Ascending aorta (tissue), 2 donors: ENCODE measurements at regions not wholly inside any gene's neighbourhood (a gene's known extent, or its start where the extent isn't known, plus 50 kb on each side); places are given as distances from the start of the nearest gene placed in this dataset.
"Not testable (repeated sequence)": the region's sequence is repeated elsewhere in the genome, so short reads cannot be mapped to it uniquely, and the experiment has no call there.

Experiments used
- DNase-seq, 2 donors: peaks; one replicate each; pipeline ENCODE4 v3.0.0-alpha.2; 2019; ENCODE audit warnings: low spot score in 2 of 2
- H3K27ac ChIP-seq, 2 donors: fragments of 200-600 bp; sonication (generic); one replicate each; pipeline ENCODE4 v1.5.1; 2016 to 2017; ENCODE audit warnings: mild to moderate bottlenecking in 1 of 2
- H3K27me3 ChIP-seq: fragments of 200-600 bp; sonication (generic); one replicate; pipeline ENCODE4 v1.5.1; 2017
- H3K36me3 ChIP-seq, 2 donors: fragments of 200-600 bp; sonication (generic); one replicate each; pipeline ENCODE4 v1.5.1; 2016
- H3K4me1 ChIP-seq, 2 donors: fragments of 200-600 bp; sonication (generic); one replicate each; pipeline ENCODE4 v1.5.1; 2016 to 2017; ENCODE audit warnings: mild to moderate bottlenecking in 1 of 2
- H3K4me3 ChIP-seq, 2 donors: fragments of 200-600 bp; sonication (generic); one replicate each; pipeline ENCODE4 v1.5.1; 2016 to 2017; ENCODE audit warnings: mild to moderate bottlenecking in 1 of 2
- H3K9me3 ChIP-seq, 2 donors: fragments of 200-600 bp; sonication (generic); one replicate each; pipeline ENCODE4 v1.5.1; 2016
- CTCF ChIP-seq, 3 experiments: fragments of 200-600 bp in 2 of 3; fragments of 450-650 bp in 1 of 3; sonication (generic) in 2 of 3; IDR thresholded peaks; one replicate each; pipeline ENCODE4 v1.5.1; 2016 to 2019; ENCODE audit warnings: antibody characterized with exemption in 3 of 3, mild to moderate bottlenecking in 1 of 3, moderate library complexity in 1 of 3
- intact Hi-C: fragments of 100-400 bp; cut with DNase I; formaldehyde crosslinking; loops from one replicate; pipeline ENCODE4 v1.15.1; 2023

GRCh38 chr4:188346171-188346809 is 207.0 kb downstream of the TRIML1 start:
- H3K9me3 ChIP-seq = no peaks in the 10 kb centered on the region
- no peak overlapping the region for H3K27ac ChIP-seq
- no peaks in the 10 kb centered on the region for H3K4me1 ChIP-seq
- H3K27me3 ChIP-seq = no peaks in the 10 kb centered on the region
- no peak for TF ChIP-seq CTCF (IDR thresholded peaks at IDR 0.05)
- H3K36me3 ChIP-seq = no peaks in the 10 kb centered on the region
- intact Hi-C loops = no loop called here
- no peak for DNase-seq
- H3K4me3 ChIP-seq = no peak overlapping the region

GRCh38 chr4:188347339-188347738 is 208.1 kb downstream of the TRIML1 start:
- no peaks in the 10 kb centered on the region for H3K9me3 ChIP-seq
- no peaks in the 10 kb centered on the region for H3K4me1 ChIP-seq
- H3K4me3 ChIP-seq = no peak overlapping the region
- no peaks in the 10 kb centered on the region for H3K36me3 ChIP-seq
- DNase-seq = no peak
- no peaks in the 10 kb centered on the region for H3K27me3 ChIP-seq
- no peak overlapping the region for H3K27ac ChIP-seq
- intact Hi-C loops = no loop called here
- TF ChIP-seq CTCF (IDR thresholded peaks at IDR 0.05) = no peak

GRCh38 chr4:188349569-188349968 is 210.3 kb downstream of the TRIML1 start:
- H3K36me3 ChIP-seq, H3K27me3 ChIP-seq, H3K4me1 ChIP-seq, H3K4me3 ChIP-seq, intact Hi-C loops, H3K9me3 ChIP-seq, DNase-seq, H3K27ac ChIP-seq: not testable (repeated sequence)

GRCh38 chr4:188363196-188363595 is 224.0 kb downstream of the TRIML1 start:
- no peaks in the 10 kb centered on the region for H3K36me3 ChIP-seq
- no peak for TF ChIP-seq CTCF (IDR thresholded peaks at IDR 0.05)
- no peaks in the 10 kb centered on the region for H3K9me3 ChIP-seq
- intact Hi-C loops = no loop called here
- no peaks in the 10 kb centered on the region for H3K4me1 ChIP-seq
- no peak for DNase-seq
- no peak overlapping the region for H3K27ac ChIP-seq
- no peak overlapping the region for H3K4me3 ChIP-seq
- no peaks in the 10 kb centered on the region for H3K27me3 ChIP-seq

- TF ChIP-seq CTCF (IDR thresholded peaks at IDR 0.05) = no peak
- DNase-seq = no peak
These were observed 231.5 kb downstream of the TRIML1 start for GRCh38 chr4:188370777-188371176.

GRCh38 chr4:188372058-188372457 is 232.8 kb downstream of the TRIML1 start:
- no peak for DNase-seq
- Histone ChIP-seq H3K9me3 (no peaks in the 10 kb centered on the region), H3K4me1 (no peaks in the 10 kb centered on the region), H3K4me3 (no peak overlapping the region), H3K27ac (no peak overlapping the region), H3K27me3 (no peaks in the 10 kb centered on the region), H3K36me3 (no peaks in the 10 kb centered on the region)
- intact Hi-C loops = loop anchor here (2.0 kb wide), 2 partner anchors 765 to 1647 kb away; no protein-coding TSS in a partner anchor
- no peak for TF ChIP-seq CTCF (IDR thresholded peaks at IDR 0.05)

More at GRCh38 chr4:188370777-188371176, 231.5 kb downstream of the TRIML1 start:
- no peaks in the 10 kb centered on the region for H3K36me3 ChIP-seq
- H3K4me1 ChIP-seq = no peaks in the 10 kb centered on the region
- no peaks in the 10 kb centered on the region for H3K27me3 ChIP-seq
- no peak overlapping the region for H3K4me3 ChIP-seq
- no peaks in the 10 kb centered on the region for H3K9me3 ChIP-seq
- intact Hi-C loops = no loop called here
- H3K27ac ChIP-seq = no peak overlapping the region
